Thoracic aorta (tissue), 2 donors: ENCODE measurements at regions not wholly inside any gene's neighbourhood (a gene's known extent, or its start where the extent isn't known, plus 50 kb on each side); places are given as distances from the start of the nearest gene placed in this dataset.

Source experiments
- ATAC-seq: fragments of 150-250 bp; one replicate; pipeline ENCODE4 v1.8.0; 2017; ENCODE audit warnings: low read depth; ENCODE audit not compliant: insufficient number of reproducible peaks, low FRiP score
- DNase-seq: peaks from one replicate; pipeline ENCODE4 v3.0.0-alpha.2; 2020; ENCODE audit warnings: low spot score
- H3K27ac ChIP-seq, 2 donors: fragments of 200-600 bp; sonication (generic); 1 replicate in 1 of 2; 2 replicates in 1 of 2; pipeline ENCODE4 v1.5.1; 2016; ENCODE audit warnings: mild to moderate bottlenecking in 2 of 2, moderate library complexity in 2 of 2
- H3K27me3 ChIP-seq: fragments of 200-600 bp; sonication (generic); replicated peaks from 2 replicates; pipeline ENCODE4 v1.6.0; 2016; ENCODE audit warnings: mild to moderate bottlenecking; ENCODE audit not compliant: insufficient read depth
- H3K36me3 ChIP-seq: fragments of 200-600 bp; sonication (generic); one replicate; pipeline ENCODE4 v1.5.1; 2016
- H3K4me1 ChIP-seq, 2 donors: fragments of 200-600 bp; sonication (generic); 1 replicate in 1 of 2; 2 replicates in 1 of 2; pipeline versions ENCODE4 v1.5.1 to v1.6.0; 2016; ENCODE audit warnings: low read depth in 2 of 2, mild to moderate bottlenecking in 1 of 2; ENCODE audit not compliant: control insufficient read depth in 1 of 2
- H3K4me3 ChIP-seq: fragments of 200-600 bp; sonication (generic); 2 replicates; pipeline ENCODE4 v1.5.1; 2016; ENCODE audit warnings: mild to moderate bottlenecking
- H3K9me3 ChIP-seq: fragments of 200-600 bp; sonication (generic); 2 replicates; pipeline ENCODE4 v1.5.1; 2016
- TF ChIP-seq, protein P1 (sequence below): fragments of 200-600 bp; sonication (generic); IDR thresholded peaks from one replicate; pipeline ENCODE4 v1.5.1; 2019; ENCODE audit warnings: antibody characterized with exemption

- DNase-seq (no peak), ATAC-seq (no peak)
- Histone ChIP-seq H3K9me3 (no peaks in the 10 kb centered on the region), H3K36me3 (no peaks in the 10 kb centered on the region), H3K4me1 (no peaks in the 10 kb centered on the region), H3K27ac (no peak overlapping the region), H3K27me3 (no peaks in the 10 kb centered on the region), H3K4me3 (no peak overlapping the region)
- TF ChIP-seq, protein P1, sequence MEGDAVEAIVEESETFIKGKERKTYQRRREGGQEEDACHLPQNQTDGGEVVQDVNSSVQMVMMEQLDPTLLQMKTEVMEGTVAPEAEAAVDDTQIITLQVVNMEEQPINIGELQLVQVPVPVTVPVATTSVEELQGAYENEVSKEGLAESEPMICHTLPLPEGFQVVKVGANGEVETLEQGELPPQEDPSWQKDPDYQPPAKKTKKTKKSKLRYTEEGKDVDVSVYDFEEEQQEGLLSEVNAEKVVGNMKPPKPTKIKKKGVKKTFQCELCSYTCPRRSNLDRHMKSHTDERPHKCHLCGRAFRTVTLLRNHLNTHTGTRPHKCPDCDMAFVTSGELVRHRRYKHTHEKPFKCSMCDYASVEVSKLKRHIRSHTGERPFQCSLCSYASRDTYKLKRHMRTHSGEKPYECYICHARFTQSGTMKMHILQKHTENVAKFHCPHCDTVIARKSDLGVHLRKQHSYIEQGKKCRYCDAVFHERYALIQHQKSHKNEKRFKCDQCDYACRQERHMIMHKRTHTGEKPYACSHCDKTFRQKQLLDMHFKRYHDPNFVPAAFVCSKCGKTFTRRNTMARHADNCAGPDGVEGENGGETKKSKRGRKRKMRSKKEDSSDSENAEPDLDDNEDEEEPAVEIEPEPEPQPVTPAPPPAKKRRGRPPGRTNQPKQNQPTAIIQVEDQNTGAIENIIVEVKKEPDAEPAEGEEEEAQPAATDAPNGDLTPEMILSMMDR: no peak
Measured at GRCh38 chr12:27382924-27383323, 50.3 kb downstream of the BMAL2 start.

DNA sequence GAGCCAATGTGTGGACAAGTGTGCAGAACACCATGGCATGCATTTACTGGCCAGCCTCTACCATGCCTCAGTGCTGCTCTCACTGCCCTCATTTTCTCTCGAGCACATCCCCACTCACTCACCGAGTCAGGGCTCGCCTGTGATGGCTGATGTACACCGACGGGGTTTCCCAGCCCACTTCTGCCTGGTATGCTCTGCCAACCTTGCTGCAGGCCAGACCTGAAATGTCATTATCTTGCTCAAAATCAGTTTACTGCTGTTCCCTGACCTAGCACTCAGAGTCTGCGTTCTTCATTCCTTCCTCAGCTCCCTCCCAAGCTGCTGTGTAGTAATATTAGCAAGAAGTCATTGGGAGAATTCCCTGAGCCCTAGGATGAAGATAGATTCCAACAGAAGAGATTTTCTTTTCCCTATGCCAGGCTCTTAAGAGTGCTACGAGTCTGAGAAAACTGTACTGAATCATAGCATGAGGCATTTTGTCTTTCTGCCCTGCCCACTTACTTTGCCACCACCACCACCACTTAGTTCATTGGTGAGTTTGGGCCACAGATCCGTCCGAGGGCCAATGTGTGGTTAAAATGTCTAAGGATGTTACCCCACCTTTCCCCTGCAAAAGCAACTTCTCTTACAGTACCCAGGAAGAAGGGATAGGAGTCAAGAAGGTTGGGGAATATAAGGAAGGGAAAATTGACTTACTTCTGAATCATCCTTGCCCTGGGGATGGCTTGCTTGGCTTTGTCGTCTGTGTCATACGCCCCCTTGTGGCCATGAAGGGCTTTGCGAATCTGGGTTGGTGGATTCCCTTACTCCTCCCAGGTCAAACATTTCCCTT lies 51.0 kb downstream of the BMAL2 start:
- Histone ChIP-seq H3K9me3 (no peaks in the 10 kb centered on the region), H3K4me1 (no peaks in the 10 kb centered on the region), H3K4me3 (no peak overlapping the region), H3K27ac (no peak overlapping the region), H3K27me3 (no peaks in the 10 kb centered on the region), H3K36me3 (no peaks in the 10 kb centered on the region)
- ATAC-seq (peak; percentile 81), DNase-seq (peak; percentile 55)
- TF ChIP-seq, protein P1: peak; percentile 85

GRCh38 chr12:27384261-27384590 lies 51.6 kb downstream of the BMAL2 start:
- H3K9me3 ChIP-seq: no peaks in the 10 kb centered on the region
- no peak overlapping the region for H3K4me3 ChIP-seq
- ATAC-seq (no peak), DNase-seq (no peak)
- H3K27me3 ChIP-seq: no peaks in the 10 kb centered on the region
- TF ChIP-seq, protein P1: no peak
- no peaks in the 10 kb centered on the region for H3K36me3 ChIP-seq
- no peak overlapping the region for H3K27ac ChIP-seq
- H3K4me1 ChIP-seq: no peaks in the 10 kb centered on the region

DNA sequence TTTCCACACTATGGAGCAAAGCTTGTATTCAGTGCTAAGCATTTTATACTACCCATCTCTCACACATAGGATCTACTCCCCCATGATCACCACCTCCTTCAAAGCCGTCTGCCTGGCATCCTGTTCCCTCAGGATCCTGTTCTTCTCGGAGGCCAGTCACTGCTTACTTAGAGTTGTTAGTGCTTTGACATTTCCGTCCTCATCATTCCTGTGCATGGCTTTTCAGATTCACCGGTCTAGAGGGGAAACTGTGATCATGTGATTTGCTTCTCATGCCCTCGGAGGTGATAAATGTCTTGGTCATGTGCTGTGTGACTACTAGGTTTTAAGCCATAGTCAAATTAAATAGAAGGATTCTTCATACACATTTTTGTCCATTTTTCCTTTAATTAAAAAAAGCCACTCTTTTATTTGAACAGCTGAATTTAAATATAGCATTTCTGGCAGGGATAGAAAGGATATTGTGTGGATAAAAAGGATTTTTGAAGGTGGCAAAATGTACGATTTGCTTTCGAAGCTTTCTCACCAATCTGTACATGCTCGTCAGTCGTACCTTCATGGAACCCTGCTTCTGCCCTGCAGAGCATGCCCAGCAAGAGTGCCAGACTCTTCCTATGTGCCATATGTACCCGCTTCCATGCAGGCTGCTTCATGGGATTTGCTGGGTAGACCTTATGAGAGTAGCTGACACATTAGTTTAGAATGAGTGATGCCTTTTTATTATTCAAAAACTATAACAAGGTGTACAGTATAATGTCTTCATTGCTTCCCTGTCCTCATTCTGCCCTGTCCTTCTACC lies 53.3 kb downstream of the BMAL2 start:
- ATAC-seq (no peak), DNase-seq (no peak)
- TF ChIP-seq, protein P1: no peak
- no peaks in the 10 kb centered on the region for H3K9me3 ChIP-seq
- H3K4me3 ChIP-seq: no peak overlapping the region
- H3K27ac ChIP-seq: no peak overlapping the region
- H3K4me1 ChIP-seq: no peaks in the 10 kb centered on the region
- no peaks in the 10 kb centered on the region for H3K36me3 ChIP-seq
- no peaks in the 10 kb centered on the region for H3K27me3 ChIP-seq

- DNase-seq (no peak), ATAC-seq (no peak)
- Histone ChIP-seq H3K27me3 (no peaks in the 10 kb centered on the region), H3K36me3 (no peaks in the 10 kb centered on the region), H3K27ac (no peak overlapping the region), H3K4me1 (no peaks in the 10 kb centered on the region), H3K4me3 (no peak overlapping the region), H3K9me3 (no peaks in the 10 kb centered on the region)
- TF ChIP-seq, protein P1: no peak
Measured at GRCh38 chr12:27387473-27387872, 54.8 kb downstream of the BMAL2 start.
